Activated B cell treated with CpG ODN at 0.5 μM for 24 hours (primary cell): ENCODE measurements at regions not wholly inside any gene's neighbourhood (a gene's known extent, or its start where the extent isn't known, plus 50 kb on each side); places are given as distances from the start of the nearest gene placed in this dataset.

Experiments
- ATAC-seq: fragments of 200-7000 bp; cut with Tn5 transposase; one replicate; pipeline ENCODE4 v1.10.0; 2021; ENCODE audit warnings: low read depth, mild to moderate bottlenecking, moderate library complexity
- CTCF ChIA-PET: fragments of 350-600 bp; sonication (Branson Sonifier 250); formaldehyde crosslinking; loops from one replicate; lab custom pipeline; 2021; ENCODE audit warnings: antibody characterized with exemption; lab: Charles Lee
- POLR2A ChIA-PET: fragments of 350-600 bp; sonication (Branson Sonifier 250); formaldehyde crosslinking; loops from one replicate; lab custom pipeline; 2021; ENCODE audit warnings: antibody characterized with exemption; lab: Charles Lee
- DNase-seq: peaks from one replicate; pipeline ENCODE4 v3.0.0; 2022
- H3K27ac Mint-ChIP-seq: one replicate; pipeline ENCODE4 v1.8.0; 2020; ENCODE audit warnings: mixed read lengths
- H3K27me3 Mint-ChIP-seq: one replicate; pipeline ENCODE4 v1.8.0; 2021; ENCODE audit warnings: mixed read lengths
- H3K36me3 Mint-ChIP-seq: one replicate; pipeline ENCODE4 v1.8.0; 2021; ENCODE audit warnings: low read depth, mixed read lengths
- H3K4me1 Mint-ChIP-seq: one replicate; pipeline ENCODE4 v1.8.0; 2021; ENCODE audit warnings: mixed read lengths
- H3K4me3 Mint-ChIP-seq: one replicate; pipeline ENCODE4 v1.8.0; 2020; ENCODE audit warnings: mild to moderate bottlenecking, mixed read lengths
- H3K9me3 Mint-ChIP-seq: one replicate; pipeline ENCODE4 v1.8.0; 2020; ENCODE audit warnings: mixed read lengths
- intact Hi-C: fragments of 100-400 bp; cut with micrococcal nuclease; formaldehyde crosslinking; loops from one replicate; pipeline ENCODE4 v1.15.1; 2024
- TF ChIP-seq, protein P1 (sequence below): fragments of 200-600 bp; IDR thresholded peaks from one replicate; pipeline ENCODE4 v1.8.0; 2022; ENCODE audit warnings: antibody characterized with exemption, mild to moderate bottlenecking

DNA sequence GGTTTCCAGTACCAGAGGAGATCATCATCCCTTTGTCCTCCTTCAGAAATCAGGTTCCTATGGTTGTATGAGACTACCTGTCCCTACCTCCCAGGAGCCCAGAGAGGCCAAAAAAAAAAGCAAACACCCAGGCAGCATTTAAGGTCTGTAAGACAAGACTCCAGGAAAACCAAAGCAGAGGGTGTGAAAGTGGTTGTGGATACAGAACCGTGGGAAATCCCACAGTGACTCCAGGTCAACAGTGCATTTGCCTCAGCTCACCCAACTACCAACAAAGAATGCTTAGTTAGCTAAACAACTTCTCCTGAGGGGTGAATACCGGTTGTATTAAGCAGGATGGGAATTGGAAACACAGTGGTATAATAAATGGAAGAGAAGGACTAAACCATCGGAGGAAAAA lies 83.6 kb downstream of the LBH start:
- ChIA-PET CTCF (no interaction called here), POLR2A (interaction anchor here (0.7 kb wide), 1 partner anchor 84 kb away, joined by 7 read pairs; the partner anchor contains the start of gene LBH)
- DNase-seq: no peak
- TF ChIP-seq, protein P1, sequence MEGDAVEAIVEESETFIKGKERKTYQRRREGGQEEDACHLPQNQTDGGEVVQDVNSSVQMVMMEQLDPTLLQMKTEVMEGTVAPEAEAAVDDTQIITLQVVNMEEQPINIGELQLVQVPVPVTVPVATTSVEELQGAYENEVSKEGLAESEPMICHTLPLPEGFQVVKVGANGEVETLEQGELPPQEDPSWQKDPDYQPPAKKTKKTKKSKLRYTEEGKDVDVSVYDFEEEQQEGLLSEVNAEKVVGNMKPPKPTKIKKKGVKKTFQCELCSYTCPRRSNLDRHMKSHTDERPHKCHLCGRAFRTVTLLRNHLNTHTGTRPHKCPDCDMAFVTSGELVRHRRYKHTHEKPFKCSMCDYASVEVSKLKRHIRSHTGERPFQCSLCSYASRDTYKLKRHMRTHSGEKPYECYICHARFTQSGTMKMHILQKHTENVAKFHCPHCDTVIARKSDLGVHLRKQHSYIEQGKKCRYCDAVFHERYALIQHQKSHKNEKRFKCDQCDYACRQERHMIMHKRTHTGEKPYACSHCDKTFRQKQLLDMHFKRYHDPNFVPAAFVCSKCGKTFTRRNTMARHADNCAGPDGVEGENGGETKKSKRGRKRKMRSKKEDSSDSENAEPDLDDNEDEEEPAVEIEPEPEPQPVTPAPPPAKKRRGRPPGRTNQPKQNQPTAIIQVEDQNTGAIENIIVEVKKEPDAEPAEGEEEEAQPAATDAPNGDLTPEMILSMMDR: no peak
- Mint-ChIP-seq H3K27me3 (no peaks in the 10 kb centered on the region), H3K36me3 (no peaks in the 10 kb centered on the region), H3K9me3 (peaks cover 4% of the 10 kb centered on the region), H3K4me3 (no peak overlapping the region), H3K27ac (no peak overlapping the region), H3K4me1 (peaks cover 44% of the 10 kb centered on the region)
- intact Hi-C loops: no loop called here
- ATAC-seq: no peak

DNA sequence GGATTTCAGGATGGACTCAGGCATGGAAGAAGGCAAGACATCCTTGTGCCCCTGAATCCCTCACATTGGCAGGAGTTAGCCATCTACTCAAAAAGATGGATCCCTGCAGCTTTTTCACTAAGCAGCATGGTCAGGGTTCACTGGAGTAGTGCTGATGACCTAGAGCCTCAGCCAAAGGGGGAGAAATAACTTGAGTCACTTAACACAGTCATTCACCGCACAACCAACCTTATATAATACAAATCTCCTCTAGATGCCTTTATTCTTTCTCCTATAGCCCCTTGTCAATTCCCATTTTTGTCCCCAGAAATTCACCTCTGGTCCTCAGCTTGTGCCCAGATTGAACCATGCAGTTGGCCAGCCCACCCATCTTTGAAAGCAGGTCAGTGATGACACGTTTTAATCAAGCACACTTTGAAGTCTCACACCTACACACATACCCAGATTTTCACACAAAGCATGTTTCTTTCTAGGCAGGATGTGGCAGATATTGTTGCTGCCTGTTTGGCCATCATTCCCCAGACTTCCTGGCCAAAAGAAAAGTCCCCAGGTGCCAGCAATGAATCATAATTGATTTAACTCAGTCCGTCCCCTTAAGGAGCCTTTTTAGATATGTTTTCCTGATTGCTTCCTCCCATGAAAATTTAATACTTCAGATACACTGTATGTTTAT lies 84.2 kb downstream of the LBH start:
- intact Hi-C loops: no loop called here
- TF ChIP-seq, protein P1: no peak
- Mint-ChIP-seq H3K36me3 (no peaks in the 10 kb centered on the region), H3K4me1 (peaks cover 39% of the 10 kb centered on the region), H3K27me3 (no peaks in the 10 kb centered on the region), H3K9me3 (peaks cover 4% of the 10 kb centered on the region), H3K27ac (no peak overlapping the region), H3K4me3 (no peak overlapping the region)
- POLR2A ChIA-PET: interaction anchor here (0.7 kb wide), 1 partner anchor 85 kb away, joined by 7 read pairs; the partner anchor contains the start of gene LBH
- no peak for ATAC-seq
- no peak for DNase-seq
- CTCF ChIA-PET: no interaction called here

DNA sequence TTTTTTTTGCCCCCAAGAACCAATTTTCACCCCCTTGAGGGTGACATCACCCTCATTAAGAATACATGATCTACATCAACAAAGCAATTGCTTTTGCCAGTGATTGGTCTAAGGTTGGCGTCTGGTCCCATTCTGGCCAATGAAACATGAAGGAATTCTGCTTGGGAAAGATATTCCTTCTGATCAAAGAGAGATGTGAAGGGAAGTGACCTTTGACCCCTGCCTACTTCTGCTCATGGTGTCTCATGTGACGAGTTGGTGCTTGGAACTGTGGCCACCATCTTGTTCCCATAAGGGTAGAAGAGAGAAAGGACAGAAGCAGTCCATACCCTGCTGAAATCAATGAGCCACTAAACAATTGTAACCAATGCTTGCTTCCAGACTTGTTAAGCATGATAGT lies 85.1 kb downstream of the LBH start:
- Mint-ChIP-seq H3K27ac (no peak overlapping the region), H3K27me3 (no peaks in the 10 kb centered on the region), H3K4me1 (peaks cover 36% of the 10 kb centered on the region), H3K36me3 (no peaks in the 10 kb centered on the region), H3K9me3 (peaks cover 4% of the 10 kb centered on the region), H3K4me3 (no peak overlapping the region)
- ChIA-PET POLR2A (no interaction called here), CTCF (no interaction called here)
- TF ChIP-seq, protein P1: no peak
- intact Hi-C loops: no loop called here
- DNase-seq: no peak
- no peak for ATAC-seq

DNA sequence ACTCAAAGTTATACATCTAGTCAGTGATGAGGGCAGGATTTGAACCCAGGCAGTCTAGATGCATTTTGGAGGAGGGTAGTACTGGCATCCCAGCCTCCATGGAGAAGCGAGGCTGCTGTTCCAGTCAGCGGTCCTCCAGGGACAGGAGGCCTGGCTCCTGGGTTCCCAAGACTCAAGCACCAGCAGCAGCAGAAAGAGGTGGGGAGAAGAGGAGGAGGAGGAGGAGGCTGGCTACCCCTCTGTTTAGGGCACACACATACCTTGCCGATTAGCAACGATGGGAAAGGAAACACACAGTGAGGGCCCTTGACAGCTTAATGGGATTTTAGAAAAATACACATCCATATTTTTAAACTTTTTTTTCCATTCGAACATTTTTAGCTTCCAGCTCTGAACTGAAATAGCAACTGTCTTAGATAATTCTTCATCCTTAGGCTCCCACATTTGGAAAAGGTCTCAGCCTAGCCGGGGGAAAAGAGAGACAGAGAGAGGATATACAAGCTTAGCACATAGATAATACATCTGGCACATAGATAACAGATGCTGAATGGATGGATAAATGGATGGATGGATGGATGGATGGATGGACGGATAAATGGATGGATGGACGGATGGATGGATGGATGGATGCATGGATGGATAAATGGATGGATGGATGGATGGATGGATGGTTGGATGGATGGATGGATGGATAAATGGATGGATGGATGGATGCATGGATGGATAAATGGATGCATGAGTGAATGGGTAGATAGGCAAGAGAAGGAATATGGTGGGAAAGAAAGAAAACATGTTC lies 87.9 kb downstream of the LBH start:
- no peak overlapping the region for H3K27ac Mint-ChIP-seq
- H3K4me3 Mint-ChIP-seq: no peak overlapping the region
- ChIA-PET POLR2A (interaction anchor here (0.7 kb wide), 1 partner anchor 9 kb away, joined by 3 read pairs; no protein-coding TSS in a partner anchor), CTCF (no interaction called here)
- TF ChIP-seq, protein P1: no peak
- H3K36me3 Mint-ChIP-seq: no peaks in the 10 kb centered on the region
- no peaks in the 10 kb centered on the region for H3K27me3 Mint-ChIP-seq
- DNase-seq (no peak), ATAC-seq (no peak)
- peaks cover 4% of the 10 kb centered on the region for H3K9me3 Mint-ChIP-seq
- peaks cover 38% of the 10 kb centered on the region for H3K4me1 Mint-ChIP-seq
- intact Hi-C loops: no loop called here

DNA sequence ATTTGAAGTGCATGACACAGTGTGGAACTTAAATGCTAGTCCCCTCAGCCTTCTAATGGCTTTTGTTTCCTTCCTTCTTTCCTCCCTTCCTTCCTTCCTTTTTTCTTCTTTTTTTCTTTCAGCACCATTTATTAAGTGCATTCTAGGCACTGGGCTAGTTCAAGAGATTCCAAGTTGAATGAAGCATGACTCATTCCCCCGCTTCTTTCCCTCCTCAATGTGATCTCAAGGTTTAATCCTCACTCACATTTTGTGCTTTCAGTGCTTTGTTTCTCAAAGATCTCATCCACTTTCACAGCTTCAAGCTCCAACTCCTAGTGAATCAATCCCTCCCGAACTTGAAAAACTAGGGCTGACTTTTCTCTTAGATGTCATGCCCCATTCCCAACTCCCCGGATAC lies 90.1 kb downstream of the LBH start:
- DNase-seq (no peak), ATAC-seq (no peak)
- peaks cover 47% of the 10 kb centered on the region for H3K4me1 Mint-ChIP-seq
- ChIA-PET CTCF (no interaction called here), POLR2A (interaction anchor here (0.5 to 0.9 kb wide), 2 partner anchors 10 to 328 kb away, joined by 3 to 11 read pairs; no protein-coding TSS in a partner anchor)
- H3K27ac Mint-ChIP-seq: no peak overlapping the region
- no peaks in the 10 kb centered on the region for H3K36me3 Mint-ChIP-seq
- no peaks in the 10 kb centered on the region for H3K9me3 Mint-ChIP-seq
- intact Hi-C loops: no loop called here
- H3K4me3 Mint-ChIP-seq: no peak overlapping the region
- TF ChIP-seq, protein P1: no peak
- H3K27me3 Mint-ChIP-seq: no peaks in the 10 kb centered on the region
